ENCODE measurements at regions not wholly inside any gene's neighbourhood (a gene's known extent, or its start where the extent isn't known, plus 50 kb on each side); places are given as distances from the start of the nearest gene placed in this dataset.
A peak's percentile ranks its signal among the peaks of the same experiment; 100 is the strongest.

- Mint-ChIP-seq H3K27me3 (ENCODE audit: low read depth, unreplicated experiment) (peaks cover 2% of the 10 kb centered on the region), H3K4me1 (ENCODE audit: low read depth, unreplicated experiment) (peaks cover 51% of the 10 kb centered on the region), H3K36me3 (ENCODE audit: low read depth, unreplicated experiment) (peaks cover 3% of the 10 kb centered on the region), H3K4me3 (ENCODE audit: unreplicated experiment) (no peak overlapping the region), H3K27ac (ENCODE audit: unreplicated experiment) (peak overlapping the region; percentile 8), H3K9me3 (ENCODE audit: unreplicated experiment) (peaks cover 2% of the 10 kb centered on the region)
- Histone ChIP-seq H3K9ac (ENCODE audit: low read length) (no peak overlapping the region), H3K4me1 (ENCODE audit: insufficient read depth, low read length) (peaks cover 13% of the 10 kb centered on the region), H2AFZ (ENCODE audit: low read depth, low read length) (no peak overlapping the region), H3K27ac (ENCODE audit: low read depth, low read length) (no peak overlapping the region), H4K20me1 (ENCODE audit: insufficient read depth, low read length) (no peaks in the 10 kb centered on the region), H3K36me3 (ENCODE audit: insufficient read depth, low read length) (no peaks in the 10 kb centered on the region), H3K4me2 (ENCODE audit: low read length) (no peak overlapping the region), H3K9me3 (ENCODE audit: insufficient read depth, low read depth, low read length) (no peaks in the 10 kb centered on the region), H3K79me2 (ENCODE audit: insufficient read depth, low read length) (no peaks in the 10 kb centered on the region), H3K4me3 (ENCODE audit: insufficient read depth, low read depth, low read length) (no peak overlapping the region), H3K27me3 (ENCODE audit: insufficient read depth, low read length) (peaks cover 2% of the 10 kb centered on the region)
- no peak for DNase-seq (ENCODE audit: low read depth)
- TF ChIP-seq CTCF (IDR thresholded peaks at IDR 0.05; ENCODE audit: insufficient read depth, low read depth, low read length): no peak
- TF ChIP-seq EZH2 (IDR thresholded peaks at IDR 0.05; ENCODE audit: insufficient read depth, low read length): no peak
- FAIRE-seq: no peak
These were observed 50.2 kb upstream of the PODXL start for GRCh38 chr7:131606346-131607290.

All from astrocyte (in vitro differentiated cells and primary cell).